PC-9 (cell line): ENCODE measurements at regions not wholly inside any gene's neighbourhood (a gene's known extent, or its start where the extent isn't known, plus 50 kb on each side); places are given as distances from the start of the nearest gene placed in this dataset.

Experiments used
- BruUV-seq: library from RNA; stranded (reverse); fragments of 400-500 nt; replicated peaks from 2 replicates; lab custom pipeline; 2021; lab: Mats Ljungman, UMichigan
- CTCF ChIA-PET: fragments of 300-600 bp; sonication (Branson Sonifier 250); formaldehyde crosslinking; loops from one replicate; lab custom pipeline; 2022; ENCODE audit warnings: antibody characterized with exemption; lab: Charles Lee
- POLR2A ChIA-PET: fragments of 300-600 bp; sonication (Branson Sonifier 250); formaldehyde crosslinking; loops from one replicate; lab custom pipeline; 2022; ENCODE audit warnings: antibody characterized with exemption; ENCODE audit not compliant: unreplicated experiment; lab: Charles Lee
- DNase-seq, 2 experiments: peaks; one replicate each; pipeline versions ENCODE4 v3.0.0 to v3.0.0-alpha.2; 2015 to 2022; ENCODE audit warnings: mixed read lengths in 1 of 2
- H2AFZ ChIP-seq: fragments of 200-600 bp; sonication (generic); 2 replicates; pipeline ENCODE4 v1.8.1; 2017; ENCODE audit warnings: antibody characterized with exemption
- H3F3A ChIP-seq: fragments of 200-600 bp; sonication (generic); 2 replicates; pipeline ENCODE4 v1.8.1; 2017; ENCODE audit warnings: antibody characterized with exemption, mild to moderate bottlenecking, low read depth; ENCODE audit not compliant: insufficient read depth
- H3K27ac ChIP-seq: fragments of 200-600 bp; sonication (generic); 2 replicates; pipeline ENCODE4 v1.6.1; 2016; ENCODE audit warnings: mixed run types
- H3K27me3 ChIP-seq: fragments of 200-600 bp; sonication (generic); 2 replicates; pipeline ENCODE4 v1.6.1; 2016; ENCODE audit warnings: low read depth, mixed run types; ENCODE audit not compliant: insufficient read depth
- H3K36me3 ChIP-seq: fragments of 200-600 bp; sonication (generic); 2 replicates; pipeline ENCODE4 v1.6.1; 2016; ENCODE audit warnings: low read depth, mixed run types
- H3K4me1 ChIP-seq: fragments of 200-600 bp; sonication (generic); replicated peaks from 2 replicates; pipeline ENCODE4 v1.6.1; 2016; ENCODE audit warnings: mixed run types; ENCODE audit not compliant: insufficient read depth
- H3K4me2 ChIP-seq: fragments of 200-600 bp; sonication (generic); 2 replicates; pipeline ENCODE4 v1.6.1; 2017; ENCODE audit warnings: mixed run types
- H3K4me3 ChIP-seq: fragments of 200-600 bp; sonication (generic); 2 replicates; pipeline ENCODE4 v1.6.1; 2016; ENCODE audit warnings: mixed run types
- H3K79me2 ChIP-seq: fragments of 200-600 bp; sonication (generic); 2 replicates; pipeline ENCODE4 v1.6.1; 2017; ENCODE audit warnings: low read depth, mixed run types
- H3K9me2 ChIP-seq: fragments of 200-600 bp; sonication (generic); 2 replicates; pipeline ENCODE4 v1.8.1; 2017; ENCODE audit warnings: mild to moderate bottlenecking; ENCODE audit not compliant: insufficient read depth
- H3K9me3 ChIP-seq: fragments of 200-600 bp; sonication (generic); 2 replicates; pipeline ENCODE4 v1.8.1; 2016; ENCODE audit warnings: low read depth; ENCODE audit not compliant: insufficient read depth
- H4K20me1 ChIP-seq: fragments of 200-600 bp; sonication (generic); 2 replicates; pipeline ENCODE4 v1.8.1; 2017; ENCODE audit not compliant: insufficient read depth
- CTCF ChIP-seq: fragments of 200-600 bp; sonication (generic); conservative IDR thresholded peaks from 2 replicates; pipeline ENCODE4 v1.6.1; 2017; ENCODE audit warnings: mixed run types, antibody characterized with exemption, mild to moderate bottlenecking, moderate library complexity
- EZH2 ChIP-seq: fragments of 200-600 bp; sonication (generic); IDR thresholded peaks from 2 replicates; pipeline ENCODE4 v1.8.0; 2017; ENCODE audit warnings: antibody characterized with exemption, low read depth
- intact Hi-C: fragments of 100-400 bp; cut with micrococcal nuclease; formaldehyde crosslinking; loops from one replicate; pipeline ENCODE4 v1.10.0; 2022; ENCODE audit not compliant: unreplicated experiment

- ChIA-PET CTCF (no interaction called here), POLR2A (no interaction called here)
- intact Hi-C loops: no loop called here
- H3K27me3 ChIP-seq: no peaks in the 10 kb centered on the region
- H3K36me3 ChIP-seq: no peaks in the 10 kb centered on the region
- no peaks in the 10 kb centered on the region for H4K20me1 ChIP-seq
- no TSS peak for BruUV-seq
- no peaks in the 10 kb centered on the region for H3F3A ChIP-seq
- no peak overlapping the region for H3K4me2 ChIP-seq
- DNase-seq: no peak
- H3K4me1 ChIP-seq: no peaks in the 10 kb centered on the region
- H3K9me3 ChIP-seq: no peaks in the 10 kb centered on the region
- no peak overlapping the region for H3K27ac ChIP-seq
- H3K9me2 ChIP-seq: no peaks in the 10 kb centered on the region
- no peaks in the 10 kb centered on the region for H3K79me2 ChIP-seq
- H2AFZ ChIP-seq: no peak overlapping the region
- TF ChIP-seq CTCF: no peak
- no peak for TF ChIP-seq EZH2
- H3K4me3 ChIP-seq: no peak overlapping the region
Measured at GRCh38 chr20:3340443-3340842, 67.0 kb downstream of the DNAAF9 start.

GRCh38 chr20:3339571-3339970 is 67.9 kb downstream of the DNAAF9 start:
- no peaks in the 10 kb centered on the region for H3K79me2 ChIP-seq
- DNase-seq: no peak
- H2AFZ ChIP-seq: no peak overlapping the region
- no peak overlapping the region for H3K4me2 ChIP-seq
- H3K4me3 ChIP-seq: no peak overlapping the region
- H3K36me3 ChIP-seq: no peaks in the 10 kb centered on the region
- no peaks in the 10 kb centered on the region for H3F3A ChIP-seq
- no peaks in the 10 kb centered on the region for H3K27me3 ChIP-seq
- H3K9me3 ChIP-seq: no peaks in the 10 kb centered on the region
- no TSS peak for BruUV-seq
- TF ChIP-seq EZH2: no peak
- no peak for TF ChIP-seq CTCF
- CTCF ChIA-PET: no interaction called here
- H4K20me1 ChIP-seq: no peaks in the 10 kb centered on the region
- POLR2A ChIA-PET: no interaction called here
- intact Hi-C loops: no loop called here
- no peaks in the 10 kb centered on the region for H3K9me2 ChIP-seq
- no peak overlapping the region for H3K27ac ChIP-seq
- no peaks in the 10 kb centered on the region for H3K4me1 ChIP-seq

GRCh38 chr20:3339076-3339475 is 68.4 kb downstream of the DNAAF9 start:
- Histone ChIP-seq H3K9me3 (no peaks in the 10 kb centered on the region), H3K27me3 (no peaks in the 10 kb centered on the region), H3F3A (no peaks in the 10 kb centered on the region), H2AFZ (no peak overlapping the region), H3K27ac (no peak overlapping the region), H4K20me1 (no peaks in the 10 kb centered on the region), H3K4me2 (no peak overlapping the region), H3K4me1 (no peaks in the 10 kb centered on the region), H3K79me2 (no peaks in the 10 kb centered on the region), H3K36me3 (no peaks in the 10 kb centered on the region), H3K4me3 (no peak overlapping the region), H3K9me2 (no peaks in the 10 kb centered on the region)
- CTCF ChIA-PET: no interaction called here
- POLR2A ChIA-PET: no interaction called here
- intact Hi-C loops: no loop called here
- BruUV-seq: no TSS peak
- no peak for TF ChIP-seq EZH2
- no peak for TF ChIP-seq CTCF
- no peak for DNase-seq
